ENCODE measurements at regions not wholly inside any gene's neighbourhood (a gene's known extent, or its start where the extent isn't known, plus 50 kb on each side); places are given as distances from the start of the nearest gene placed in this dataset.

DNA sequence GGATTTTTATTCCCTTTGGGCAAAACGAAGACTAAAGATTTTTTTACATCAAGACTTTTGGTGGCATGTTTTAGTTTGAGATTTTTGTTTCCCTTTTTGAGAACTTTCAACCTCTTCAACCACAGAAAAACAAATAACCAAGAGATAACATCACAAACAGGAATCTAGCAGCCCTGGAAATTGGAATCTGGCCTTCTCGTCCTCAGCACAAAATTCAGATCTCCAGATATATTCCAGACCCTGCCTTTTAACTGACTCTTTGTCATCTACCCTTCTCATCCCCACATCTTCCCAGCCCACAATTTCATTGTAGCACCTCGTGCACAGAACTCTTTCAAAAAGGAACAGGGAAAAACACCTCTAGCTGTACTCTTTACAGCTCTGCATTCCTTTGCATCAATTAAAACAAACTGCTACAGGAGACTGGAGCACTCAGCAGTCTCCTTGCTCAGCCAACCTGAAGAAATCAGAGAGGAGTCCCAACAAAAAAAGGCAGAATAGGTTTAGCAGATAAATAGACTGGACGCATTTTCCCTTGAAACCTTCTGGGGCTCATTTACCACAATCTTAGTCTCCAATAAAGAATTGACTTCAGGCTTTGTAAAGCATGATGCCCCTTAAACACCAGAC, 251.0 kb downstream of the TTLL7 start:
- TF ChIP-seq POLR2A (IDR thresholded peaks at IDR 0.05), result no peak
- TF ChIP-seq, protein P1, sequence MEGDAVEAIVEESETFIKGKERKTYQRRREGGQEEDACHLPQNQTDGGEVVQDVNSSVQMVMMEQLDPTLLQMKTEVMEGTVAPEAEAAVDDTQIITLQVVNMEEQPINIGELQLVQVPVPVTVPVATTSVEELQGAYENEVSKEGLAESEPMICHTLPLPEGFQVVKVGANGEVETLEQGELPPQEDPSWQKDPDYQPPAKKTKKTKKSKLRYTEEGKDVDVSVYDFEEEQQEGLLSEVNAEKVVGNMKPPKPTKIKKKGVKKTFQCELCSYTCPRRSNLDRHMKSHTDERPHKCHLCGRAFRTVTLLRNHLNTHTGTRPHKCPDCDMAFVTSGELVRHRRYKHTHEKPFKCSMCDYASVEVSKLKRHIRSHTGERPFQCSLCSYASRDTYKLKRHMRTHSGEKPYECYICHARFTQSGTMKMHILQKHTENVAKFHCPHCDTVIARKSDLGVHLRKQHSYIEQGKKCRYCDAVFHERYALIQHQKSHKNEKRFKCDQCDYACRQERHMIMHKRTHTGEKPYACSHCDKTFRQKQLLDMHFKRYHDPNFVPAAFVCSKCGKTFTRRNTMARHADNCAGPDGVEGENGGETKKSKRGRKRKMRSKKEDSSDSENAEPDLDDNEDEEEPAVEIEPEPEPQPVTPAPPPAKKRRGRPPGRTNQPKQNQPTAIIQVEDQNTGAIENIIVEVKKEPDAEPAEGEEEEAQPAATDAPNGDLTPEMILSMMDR (IDR thresholded peaks at IDR 0.05), result no peak
